PC-9 (cell line): ENCODE measurements at regions not wholly inside any gene's neighbourhood (a gene's known extent, or its start where the extent isn't known, plus 50 kb on each side); places are given as distances from the start of the nearest gene placed in this dataset.

Experiments
- BruUV-seq: library from RNA; stranded (reverse); fragments of 400-500 nt; replicated peaks from 2 replicates; lab custom pipeline; 2021; lab: Mats Ljungman, UMichigan
- CTCF ChIA-PET: fragments of 300-600 bp; sonication (Branson Sonifier 250); formaldehyde crosslinking; loops from one replicate; lab custom pipeline; 2022; ENCODE audit warnings: antibody characterized with exemption; lab: Charles Lee
- POLR2A ChIA-PET: fragments of 300-600 bp; sonication (Branson Sonifier 250); formaldehyde crosslinking; loops from one replicate; lab custom pipeline; 2022; ENCODE audit warnings: antibody characterized with exemption; ENCODE audit not compliant: unreplicated experiment; lab: Charles Lee
- DNase-seq, 2 experiments: peaks; one replicate each; pipeline versions ENCODE4 v3.0.0 to v3.0.0-alpha.2; 2015 to 2022; ENCODE audit warnings: mixed read lengths in 1 of 2
- H2AFZ ChIP-seq: fragments of 200-600 bp; sonication (generic); 2 replicates; pipeline ENCODE4 v1.8.1; 2017; ENCODE audit warnings: antibody characterized with exemption
- H3F3A ChIP-seq: fragments of 200-600 bp; sonication (generic); 2 replicates; pipeline ENCODE4 v1.8.1; 2017; ENCODE audit warnings: antibody characterized with exemption, mild to moderate bottlenecking, low read depth; ENCODE audit not compliant: insufficient read depth
- H3K27ac ChIP-seq: fragments of 200-600 bp; sonication (generic); 2 replicates; pipeline ENCODE4 v1.6.1; 2016; ENCODE audit warnings: mixed run types
- H3K27me3 ChIP-seq: fragments of 200-600 bp; sonication (generic); 2 replicates; pipeline ENCODE4 v1.6.1; 2016; ENCODE audit warnings: low read depth, mixed run types; ENCODE audit not compliant: insufficient read depth
- H3K36me3 ChIP-seq: fragments of 200-600 bp; sonication (generic); 2 replicates; pipeline ENCODE4 v1.6.1; 2016; ENCODE audit warnings: low read depth, mixed run types
- H3K4me1 ChIP-seq: fragments of 200-600 bp; sonication (generic); replicated peaks from 2 replicates; pipeline ENCODE4 v1.6.1; 2016; ENCODE audit warnings: mixed run types; ENCODE audit not compliant: insufficient read depth
- H3K4me2 ChIP-seq: fragments of 200-600 bp; sonication (generic); 2 replicates; pipeline ENCODE4 v1.6.1; 2017; ENCODE audit warnings: mixed run types
- H3K4me3 ChIP-seq: fragments of 200-600 bp; sonication (generic); 2 replicates; pipeline ENCODE4 v1.6.1; 2016; ENCODE audit warnings: mixed run types
- H3K79me2 ChIP-seq: fragments of 200-600 bp; sonication (generic); 2 replicates; pipeline ENCODE4 v1.6.1; 2017; ENCODE audit warnings: low read depth, mixed run types
- H3K9me2 ChIP-seq: fragments of 200-600 bp; sonication (generic); 2 replicates; pipeline ENCODE4 v1.8.1; 2017; ENCODE audit warnings: mild to moderate bottlenecking; ENCODE audit not compliant: insufficient read depth
- H3K9me3 ChIP-seq: fragments of 200-600 bp; sonication (generic); 2 replicates; pipeline ENCODE4 v1.8.1; 2016; ENCODE audit warnings: low read depth; ENCODE audit not compliant: insufficient read depth
- H4K20me1 ChIP-seq: fragments of 200-600 bp; sonication (generic); 2 replicates; pipeline ENCODE4 v1.8.1; 2017; ENCODE audit not compliant: insufficient read depth
- CTCF ChIP-seq: fragments of 200-600 bp; sonication (generic); conservative IDR thresholded peaks from 2 replicates; pipeline ENCODE4 v1.6.1; 2017; ENCODE audit warnings: mixed run types, antibody characterized with exemption, mild to moderate bottlenecking, moderate library complexity
- EZH2 ChIP-seq: fragments of 200-600 bp; sonication (generic); IDR thresholded peaks from 2 replicates; pipeline ENCODE4 v1.8.0; 2017; ENCODE audit warnings: antibody characterized with exemption, low read depth
- intact Hi-C: fragments of 100-400 bp; cut with micrococcal nuclease; formaldehyde crosslinking; loops from one replicate; pipeline ENCODE4 v1.10.0; 2022; ENCODE audit not compliant: unreplicated experiment

DNA sequence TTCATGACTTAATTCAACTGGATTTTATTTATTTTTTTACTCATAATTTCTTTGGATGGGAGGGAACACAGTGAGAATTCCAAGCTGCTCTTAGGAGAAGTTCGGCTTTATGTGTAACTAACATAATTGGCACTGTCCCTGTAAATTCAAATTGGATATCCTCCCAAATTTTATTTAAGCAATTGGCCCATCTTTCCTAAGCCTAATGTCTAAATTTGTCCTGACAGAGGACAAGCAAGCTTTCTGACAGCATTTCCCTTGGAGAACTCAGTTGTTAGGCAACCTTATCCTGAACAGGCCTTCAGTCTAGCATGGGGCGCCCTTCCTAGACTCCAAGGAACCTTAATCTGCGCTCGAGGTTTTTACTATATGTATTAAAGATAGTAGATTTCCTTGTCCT is 550.3 kb downstream of the NUF2 start:
- Histone ChIP-seq H3K4me3 (no peak overlapping the region), H3K9me2 (no peaks in the 10 kb centered on the region), H3K27me3 (no peaks in the 10 kb centered on the region), H3K4me2 (no peak overlapping the region), H3K79me2 (no peaks in the 10 kb centered on the region), H3K36me3 (no peaks in the 10 kb centered on the region), H3K27ac (no peak overlapping the region), H2AFZ (no peak overlapping the region), H4K20me1 (no peaks in the 10 kb centered on the region), H3K4me1 (no peaks in the 10 kb centered on the region), H3F3A (no peaks in the 10 kb centered on the region), H3K9me3 (no peaks in the 10 kb centered on the region; the same call in 1 of the 2 replicates)
- no TSS peak for BruUV-seq
- no peak for DNase-seq
- TF ChIP-seq EZH2 = no peak
- TF ChIP-seq CTCF = no peak
- ChIA-PET CTCF (no interaction called here), POLR2A (no interaction called here)
- intact Hi-C loops = no loop called here

DNA sequence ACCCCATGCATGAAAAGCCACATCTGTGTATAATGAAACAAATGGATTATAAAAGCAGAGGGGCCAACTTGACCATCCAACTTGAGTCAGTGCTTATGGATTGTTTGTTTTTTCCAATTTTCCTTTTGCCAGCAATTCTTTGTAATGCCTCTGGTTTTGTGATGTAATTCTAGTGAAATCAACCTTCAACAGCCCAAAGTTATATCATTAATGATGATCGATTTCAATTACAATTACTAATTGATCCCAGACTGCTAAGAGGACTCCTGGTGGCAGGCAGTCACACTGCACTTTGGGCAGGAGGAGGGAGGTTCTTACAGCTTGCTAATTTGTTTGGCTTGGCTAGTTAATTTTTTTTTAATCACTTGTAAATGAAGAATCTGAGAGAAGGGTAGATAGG is 552.3 kb downstream of the NUF2 start:
- no peaks in the 10 kb centered on the region for H3K4me1 ChIP-seq
- H3K36me3 ChIP-seq = no peaks in the 10 kb centered on the region
- no peak overlapping the region for H3K4me3 ChIP-seq
- TF ChIP-seq EZH2 (no peak), CTCF (peak; percentile 56)
- ChIA-PET CTCF (no interaction called here), POLR2A (no interaction called here)
- no peak for DNase-seq
- no peaks in the 10 kb centered on the region for H4K20me1 ChIP-seq
- intact Hi-C loops = no loop called here
- no peaks in the 10 kb centered on the region for H3F3A ChIP-seq
- H3K27me3 ChIP-seq = no peaks in the 10 kb centered on the region
- no peaks in the 10 kb centered on the region; the same call in 1 of the 2 replicates for H3K9me3 ChIP-seq
- H3K79me2 ChIP-seq = no peaks in the 10 kb centered on the region
- no TSS peak for BruUV-seq
- no peak overlapping the region for H3K27ac ChIP-seq
- no peaks in the 10 kb centered on the region for H3K9me2 ChIP-seq
- H2AFZ ChIP-seq = no peak overlapping the region
- H3K4me2 ChIP-seq = no peak overlapping the region

DNA sequence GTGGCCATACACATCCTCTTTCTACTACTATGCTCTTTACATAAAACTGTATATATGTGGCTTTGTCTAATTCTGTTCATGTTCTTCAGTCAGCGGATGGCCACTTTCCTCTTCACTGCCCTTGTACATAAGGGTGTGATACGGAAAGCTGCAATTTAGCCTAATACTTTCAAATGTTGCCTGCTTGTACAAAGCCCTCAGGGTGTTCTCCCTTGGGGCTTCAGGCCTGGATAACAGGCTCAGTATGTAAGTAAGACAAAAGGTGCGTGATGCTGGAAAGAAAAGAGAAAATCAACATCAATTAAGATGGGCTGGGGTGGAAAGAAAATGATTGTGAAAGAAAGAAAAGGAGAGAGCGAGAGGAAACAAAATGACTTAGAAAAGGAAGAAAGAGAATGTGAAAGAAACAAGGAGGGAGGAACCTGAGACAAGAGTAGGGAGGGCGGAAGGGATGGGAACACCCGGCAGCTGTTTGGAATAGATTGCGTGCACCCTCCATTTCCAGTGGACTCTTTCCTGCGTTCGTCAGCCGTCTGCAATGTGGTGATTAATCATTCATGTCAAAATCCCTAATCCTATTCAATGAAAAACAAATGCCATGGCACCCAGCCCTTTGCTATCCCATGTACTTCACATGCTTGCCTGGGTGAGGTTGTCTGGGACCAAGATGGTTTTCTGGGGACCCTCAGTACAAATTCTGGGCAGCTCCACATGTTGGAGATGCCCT is 553.6 kb downstream of the NUF2 start:
- no peaks in the 10 kb centered on the region for H3K4me1 ChIP-seq
- no peaks in the 10 kb centered on the region for H3K9me2 ChIP-seq
- no peaks in the 10 kb centered on the region for H3K36me3 ChIP-seq
- no peak for DNase-seq
- H3K27ac ChIP-seq = no peak overlapping the region
- no TSS peak for BruUV-seq
- intact Hi-C loops = no loop called here
- H3K4me3 ChIP-seq = no peak overlapping the region
- peak overlapping the region; percentile 39; the same call in 1 of the 2 replicates for H3K4me2 ChIP-seq
- H2AFZ ChIP-seq = 0 out of 2 replicates have a peak overlapping the region, but pooled peaks have one; percentile 42
- TF ChIP-seq EZH2 (no peak), CTCF (no peak)
- CTCF ChIA-PET = no interaction called here
- no peaks in the 10 kb centered on the region for H3K79me2 ChIP-seq
- no peaks in the 10 kb centered on the region for H3K27me3 ChIP-seq
- POLR2A ChIA-PET = no interaction called here
- H4K20me1 ChIP-seq = no peaks in the 10 kb centered on the region
- H3F3A ChIP-seq = no peaks in the 10 kb centered on the region
- no peaks in the 10 kb centered on the region for H3K9me3 ChIP-seq
